Astrocyte of the spinal cord (primary cell): ENCODE measurements at regions not wholly inside any gene's neighbourhood (a gene's known extent, or its start where the extent isn't known, plus 50 kb on each side); places are given as distances from the start of the nearest gene placed in this dataset.
"Not testable (repeated sequence)": the region's sequence is repeated elsewhere in the genome, so short reads cannot be mapped to it uniquely, and the experiment has no call there.

Experiments
- DNase-seq: peaks from one replicate; pipeline ENCODE4 v3.0.0; 2011; ENCODE audit warnings: low read depth, low spot score
- H3K4me3 ChIP-seq: 2 replicates; pipeline ENCODE4 v1.5.1; 2011; ENCODE audit warnings: low read depth, mild to moderate bottlenecking, low read length, moderate library complexity
- in situ Hi-C: cut with HindIII; loops from 2 replicates; pipeline ENCODE4 v1.10.0; 2017; ENCODE audit warnings: low sequenced_read_pairs
- TF ChIP-seq, protein P1 (sequence below): IDR thresholded peaks from 2 replicates; pipeline ENCODE4 v1.5.1; 2012; ENCODE audit warnings: low read depth, mild to moderate bottlenecking, low read length, inconsistent platforms

DNA sequence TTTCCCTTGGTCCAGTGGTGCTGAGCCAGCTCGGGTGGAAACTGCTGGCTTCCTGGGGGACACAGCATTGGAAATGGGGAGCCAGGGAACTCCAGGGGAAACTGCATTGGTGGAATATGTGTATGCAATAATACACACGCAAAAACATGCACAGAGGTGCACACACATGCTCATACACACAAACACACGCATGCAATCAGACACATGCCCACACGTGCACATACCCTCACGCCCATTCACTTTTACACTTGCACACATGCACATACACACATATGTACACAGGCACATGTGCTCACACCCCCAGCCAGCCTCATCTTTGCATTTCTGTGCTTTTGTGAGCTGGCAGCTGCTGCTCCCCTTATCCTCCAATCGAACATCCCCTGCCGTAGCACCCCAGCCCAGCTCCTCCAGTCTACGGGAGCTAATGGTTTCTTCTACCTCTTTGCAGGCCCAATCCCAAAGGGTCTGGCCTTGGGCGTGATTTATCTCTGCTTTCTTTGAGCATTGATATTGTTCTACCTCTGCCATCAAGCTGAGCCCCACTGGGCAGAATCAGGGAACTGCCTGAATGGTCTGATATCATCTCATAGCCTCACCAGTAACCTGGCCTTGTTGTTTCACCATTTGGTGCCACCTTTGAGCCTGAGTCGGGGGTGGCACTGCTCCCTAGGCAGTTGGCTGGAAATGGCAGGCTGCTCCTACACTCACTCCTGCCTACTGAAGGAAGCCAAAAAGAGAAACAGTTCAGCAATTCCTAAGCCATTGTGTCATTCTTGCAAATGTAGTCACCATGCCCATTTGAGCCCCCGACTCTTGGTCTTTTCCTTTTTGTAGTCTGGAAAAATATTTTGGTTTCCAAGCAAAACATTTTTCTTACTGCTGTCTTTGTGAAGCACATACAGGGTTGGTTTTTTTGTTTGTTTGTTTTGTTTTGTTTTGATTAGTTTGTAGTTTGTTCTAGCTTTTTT is 104.4 kb upstream of the MAMLD1 start:
- TF ChIP-seq, protein P1, sequence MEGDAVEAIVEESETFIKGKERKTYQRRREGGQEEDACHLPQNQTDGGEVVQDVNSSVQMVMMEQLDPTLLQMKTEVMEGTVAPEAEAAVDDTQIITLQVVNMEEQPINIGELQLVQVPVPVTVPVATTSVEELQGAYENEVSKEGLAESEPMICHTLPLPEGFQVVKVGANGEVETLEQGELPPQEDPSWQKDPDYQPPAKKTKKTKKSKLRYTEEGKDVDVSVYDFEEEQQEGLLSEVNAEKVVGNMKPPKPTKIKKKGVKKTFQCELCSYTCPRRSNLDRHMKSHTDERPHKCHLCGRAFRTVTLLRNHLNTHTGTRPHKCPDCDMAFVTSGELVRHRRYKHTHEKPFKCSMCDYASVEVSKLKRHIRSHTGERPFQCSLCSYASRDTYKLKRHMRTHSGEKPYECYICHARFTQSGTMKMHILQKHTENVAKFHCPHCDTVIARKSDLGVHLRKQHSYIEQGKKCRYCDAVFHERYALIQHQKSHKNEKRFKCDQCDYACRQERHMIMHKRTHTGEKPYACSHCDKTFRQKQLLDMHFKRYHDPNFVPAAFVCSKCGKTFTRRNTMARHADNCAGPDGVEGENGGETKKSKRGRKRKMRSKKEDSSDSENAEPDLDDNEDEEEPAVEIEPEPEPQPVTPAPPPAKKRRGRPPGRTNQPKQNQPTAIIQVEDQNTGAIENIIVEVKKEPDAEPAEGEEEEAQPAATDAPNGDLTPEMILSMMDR: no peak
- DNase-seq: peak; percentile 47
- in situ Hi-C loops: no loop called here
- no peak overlapping the region for H3K4me3 ChIP-seq

GRCh38 chrX:150262456-150262855 is 100.7 kb upstream of the MAMLD1 start:
- in situ Hi-C loops: no loop called here
- DNase-seq: no peak
- no peak overlapping the region for H3K4me3 ChIP-seq
- TF ChIP-seq, protein P1: no peak

GRCh38 chrX:150268839-150269355 is 94.2 kb upstream of the MAMLD1 start:
- DNase-seq: no peak
- in situ Hi-C loops: no loop called here
- TF ChIP-seq, protein P1: no peak
- no peak overlapping the region for H3K4me3 ChIP-seq

- DNase-seq: no peak
- in situ Hi-C loops: no loop called here
- TF ChIP-seq, protein P1: no peak
- H3K4me3 ChIP-seq: no peak overlapping the region
These were observed 93.4 kb upstream of the MAMLD1 start for GRCh38 chrX:150269605-150270254.

GRCh38 chrX:150270622-150271021 is 92.5 kb upstream of the MAMLD1 start:
- TF ChIP-seq, protein P1: no peak
- in situ Hi-C loops: no loop called here
- H3K4me3 ChIP-seq: no peak overlapping the region
- no peak for DNase-seq

DNA sequence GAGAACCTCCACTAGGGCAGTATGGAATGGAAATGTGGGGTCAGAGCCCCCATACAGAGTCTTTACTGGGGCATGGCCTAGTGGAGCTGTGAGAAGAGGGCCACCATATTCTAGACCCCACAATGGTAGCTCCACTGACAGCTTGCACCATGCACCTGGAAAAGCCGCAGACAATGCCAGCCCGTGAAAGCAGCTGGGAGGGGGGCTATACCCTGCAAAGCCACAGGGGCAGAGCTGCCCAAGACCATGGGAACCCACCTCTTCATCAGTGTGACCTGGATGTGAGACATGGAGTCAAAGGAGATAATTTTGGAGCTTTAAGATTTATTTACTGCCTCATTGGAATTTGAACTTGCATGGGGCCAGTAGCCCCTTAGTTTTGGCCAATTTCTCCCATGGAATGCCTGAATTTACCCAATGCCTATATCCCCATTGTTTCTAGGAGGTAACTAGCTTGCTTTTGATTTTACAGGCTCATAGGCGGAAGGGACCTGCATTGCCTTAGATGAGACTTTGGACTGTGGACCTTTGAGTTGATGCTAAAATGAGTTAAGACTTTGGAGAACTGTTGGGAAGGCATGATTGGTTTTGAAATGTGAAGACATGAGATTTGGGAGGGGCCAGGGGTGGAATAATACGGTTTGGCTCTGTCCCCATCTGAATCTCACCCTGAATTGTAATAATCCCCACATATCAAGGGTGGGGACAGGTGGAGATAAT is 89.4 kb upstream of the MAMLD1 start:
- DNase-seq, H3K4me3 ChIP-seq, in situ Hi-C loops: not testable (repeated sequence)
